HepG2 (cell line): ENCODE measurements at regions not wholly inside any gene's neighbourhood (a gene's known extent, or its start where the extent isn't known, plus 50 kb on each side); places are given as distances from the start of the nearest gene placed in this dataset.

Source experiments
- AHR ChIP-seq: IDR thresholded peaks from 2 replicates; pipeline ENCODE4 v1.6.1; 2018; ENCODE audit warnings: missing genetic modification reagents, missing compliant biosample characterization
- CBFB ChIP-seq: sonication (generic); formaldehyde crosslinking; IDR thresholded peaks from 2 replicates; pipeline ENCODE4 v1.4.0; 2020; ENCODE audit warnings: missing genetic modification reagents
- CBX2 ChIP-seq, 2 experiments: fragments of 200-600 bp in 1 of 2; sonication (generic); formaldehyde crosslinking in 1 of 2; IDR thresholded peaks; 2 replicates each; pipeline versions ENCODE4 v1.7.0 to v1.8.1; 2018 to 2022; ENCODE audit warnings: low read depth in 2 of 2, low read length in 1 of 2, mild to moderate bottlenecking in 1 of 2, missing genetic modification reagents in 1 of 2
- CENPBD1 ChIP-seq: sonication (generic); formaldehyde crosslinking; IDR thresholded peaks from 2 replicates; pipeline ENCODE4 v1.8.0; 2022; ENCODE audit warnings: missing genetic modification reagents, low read depth, mild to moderate bottlenecking, borderline replicate concordance
- HIC2 ChIP-seq: sonication (generic); formaldehyde crosslinking; IDR thresholded peaks from 2 replicates; pipeline ENCODE4 v1.9.0; 2022; ENCODE audit warnings: low read depth, missing genetic modification reagents
- JUND ChIP-seq: sonication (generic); formaldehyde crosslinking; IDR thresholded peaks from 2 replicates; pipeline ENCODE4 v1.8.0; 2022; ENCODE audit warnings: mild to moderate bottlenecking, missing genetic modification reagents
- KLF13 ChIP-seq: sonication (generic); formaldehyde crosslinking; IDR thresholded peaks from 2 replicates; pipeline ENCODE4 v1.4.0; 2020; ENCODE audit warnings: mild to moderate bottlenecking, missing genetic modification reagents
- PRPF4 ChIP-seq: fragments of 200-400 bp; formaldehyde crosslinking; IDR thresholded peaks from 2 replicates; pipeline ENCODE4 v1.6.1; 2016; ENCODE audit warnings: low read length, low read depth; ENCODE audit not compliant: poor library complexity, severe bottlenecking
- SAFB2 ChIP-seq: sonication (generic); formaldehyde crosslinking; IDR thresholded peaks from 2 replicates; pipeline ENCODE4 v1.5.1; 2020; ENCODE audit warnings: missing genetic modification reagents, low read depth, mild to moderate bottlenecking, borderline replicate concordance
- SMYD3 ChIP-seq: sonication (generic); formaldehyde crosslinking; IDR thresholded peaks from 2 replicates; pipeline ENCODE4 v1.8.1; 2023; ENCODE audit warnings: mild to moderate bottlenecking, missing genetic modification reagents
- TAF1 ChIP-seq: sonication (generic); formaldehyde crosslinking; IDR thresholded peaks from 2 replicates; pipeline ENCODE4 v1.4.0; 2020; ENCODE audit warnings: missing genetic modification reagents
- U2AF2 ChIP-seq: fragments of 200-400 bp; formaldehyde crosslinking; IDR thresholded peaks from 2 replicates; pipeline ENCODE4 v1.6.1; 2017; ENCODE audit warnings: low read depth, mild to moderate bottlenecking, low read length
- ZKSCAN1 ChIP-seq: fragments of 150-350 bp; IDR thresholded peaks from 2 replicates; pipeline ENCODE4 v1.6.1; 2014; ENCODE audit warnings: low read length
- ZNF274 ChIP-seq: sonication (generic); formaldehyde crosslinking; IDR thresholded peaks from 2 replicates; pipeline ENCODE4 v1.5.1; 2020; ENCODE audit warnings: mild to moderate bottlenecking, missing genetic modification reagents
- ZNF275 ChIP-seq: sonication (generic); formaldehyde crosslinking; IDR thresholded peaks from 2 replicates; pipeline ENCODE4 v1.8.0; 2022; ENCODE audit warnings: missing genetic modification reagents, mild to moderate bottlenecking, inconsistent platforms, borderline replicate concordance
- ZNF574 ChIP-seq: sonication (generic); formaldehyde crosslinking; IDR thresholded peaks from 2 replicates; pipeline ENCODE4 v1.4.0; 2020; ENCODE audit warnings: missing genetic modification reagents
- ZNF589 ChIP-seq: sonication (generic); formaldehyde crosslinking; conservative IDR thresholded peaks from 2 replicates; pipeline ENCODE4 v1.8.0; 2022; ENCODE audit warnings: mild to moderate bottlenecking, moderate library complexity, missing genetic modification reagents
- ZNF652 ChIP-seq: IDR thresholded peaks from 2 replicates; pipeline ENCODE4 v1.6.1; 2016; ENCODE audit warnings: low read depth, borderline replicate concordance
- ZNF749 ChIP-seq: sonication (generic); formaldehyde crosslinking; IDR thresholded peaks from 2 replicates; pipeline ENCODE4 v1.8.0; 2022; ENCODE audit warnings: mild to moderate bottlenecking, missing genetic modification reagents, moderate library complexity, borderline replicate concordance
- ZSCAN29 ChIP-seq: sonication (generic); formaldehyde crosslinking; conservative IDR thresholded peaks from 2 replicates; pipeline ENCODE4 v1.4.0; 2020; ENCODE audit warnings: mild to moderate bottlenecking, missing genetic modification reagents

- TF ChIP-seq CENPBD1 (no peak), ZNF652 (CRISPR knock-in tag) (peak; percentile 99), ZNF749 (peak; percentile 87; the same call in 1 of the 2 replicates), JUND (CRISPR knock-in tag) (0 out of 2 replicates have a peak, but pooled peaks have one; percentile 64), ZNF274 (CRISPR knock-in tag) (peak; percentile 95), ZNF574 (CRISPR knock-in tag) (peak; percentile 100), AHR (CRISPR knock-in tag) (peak; percentile 96), KLF13 (CRISPR knock-in tag) (peak; percentile 86), ZNF275 (CRISPR knock-in tag) (peak; percentile 77; the same call in 1 of the 2 replicates), CBX2 (IDR thresholded peaks at IDR 0.05; ENCODE audit: low read depth, low read length) (no peak), CBX2 (CRISPR knock-in tag; IDR thresholded peaks at IDR 0.05; ENCODE audit: low read depth) (no peak), TAF1 (CRISPR knock-in tag) (peak; percentile 97), U2AF2 (no peak), CBFB (peak; percentile 83), ZNF589 (CRISPR knock-in tag) (0 out of 2 replicates have a peak, but pooled peaks have one; percentile 45), ZSCAN29 (CRISPR knock-in tag) (peak; percentile 80; the same call in 1 of the 2 replicates), ZKSCAN1 (peak; percentile 63), SMYD3 (CRISPR knock-in tag) (peak; percentile 1; the same call in 1 of the 2 replicates), PRPF4 (peak; percentile 93), SAFB2 (CRISPR knock-in tag) (peak; percentile 67; the same call in 1 of the 2 replicates), HIC2 (0 out of 2 replicates have a peak, but pooled peaks have one; percentile 61)
Measured at GRCh38 chr17:47066841-47067682, 88.0 kb upstream of the RPRML start (continued).
